Right cardiac atrium (tissue), 5 donors: ENCODE measurements at regions not wholly inside any gene's neighbourhood (a gene's known extent, or its start where the extent isn't known, plus 50 kb on each side); places are given as distances from the start of the nearest gene placed in this dataset.

Experiments
- ATAC-seq, 2 donors: fragments of 200-7000 bp; cut with Tn5 transposase; one replicate each; pipeline versions ENCODE4 v1.8.0 to v1.9.1; 2020; ENCODE audit warnings: moderate library complexity in 2 of 2, mild to moderate bottlenecking in 1 of 2
- DNase-seq, 3 donors: peaks; one replicate each; pipeline ENCODE4 v3.0.0-alpha.2; 2020
- H3K27ac ChIP-seq: one replicate; pipeline ENCODE4 v1.5.1; 2013; ENCODE audit warnings: mild to moderate bottlenecking, low read length, control low read depth, moderate library complexity
- H3K27me3 ChIP-seq: one replicate; pipeline ENCODE4 v1.6.1; 2013; ENCODE audit not compliant: control insufficient read depth, insufficient read depth
- H3K4me1 ChIP-seq: one replicate; pipeline ENCODE4 v1.6.1; 2013; ENCODE audit warnings: low read length; ENCODE audit not compliant: control insufficient read depth, insufficient read depth
- H3K4me3 ChIP-seq: one replicate; pipeline ENCODE4 v1.5.1; 2013; ENCODE audit warnings: low read length, control low read depth
- H3K9me3 ChIP-seq: one replicate; pipeline ENCODE4 v1.6.1; 2013; ENCODE audit warnings: low read length; ENCODE audit not compliant: control insufficient read depth
- WGBS: extraction: QIAGEN DNeasy Blood & Tissue Kit; methylation state at CpG from one replicate; pipeline ENCODE4 v1.1.7; 2013; 5-methylcytosine and 5-hydroxymethylcytosine counted together
- intact Hi-C, 4 donors: fragments of 100-400 bp; cut with DNase I; formaldehyde crosslinking; loops; one replicate each; pipeline versions ENCODE4 v1.11.0 to v1.14.0; 2022 to 2023
- donor health status: healthy with polysubstance abuse.
- donor health status: DM: no; HTN: yes; CAD: no.
- donor health status: DM: no; HTN: no; CAD: no.
- donor health status: DM: no; HTN: yes; CAD: no; lungs with severe emphysema.
- donor health status: DM: yes; HTN: yes; CAD: no.

DNA sequence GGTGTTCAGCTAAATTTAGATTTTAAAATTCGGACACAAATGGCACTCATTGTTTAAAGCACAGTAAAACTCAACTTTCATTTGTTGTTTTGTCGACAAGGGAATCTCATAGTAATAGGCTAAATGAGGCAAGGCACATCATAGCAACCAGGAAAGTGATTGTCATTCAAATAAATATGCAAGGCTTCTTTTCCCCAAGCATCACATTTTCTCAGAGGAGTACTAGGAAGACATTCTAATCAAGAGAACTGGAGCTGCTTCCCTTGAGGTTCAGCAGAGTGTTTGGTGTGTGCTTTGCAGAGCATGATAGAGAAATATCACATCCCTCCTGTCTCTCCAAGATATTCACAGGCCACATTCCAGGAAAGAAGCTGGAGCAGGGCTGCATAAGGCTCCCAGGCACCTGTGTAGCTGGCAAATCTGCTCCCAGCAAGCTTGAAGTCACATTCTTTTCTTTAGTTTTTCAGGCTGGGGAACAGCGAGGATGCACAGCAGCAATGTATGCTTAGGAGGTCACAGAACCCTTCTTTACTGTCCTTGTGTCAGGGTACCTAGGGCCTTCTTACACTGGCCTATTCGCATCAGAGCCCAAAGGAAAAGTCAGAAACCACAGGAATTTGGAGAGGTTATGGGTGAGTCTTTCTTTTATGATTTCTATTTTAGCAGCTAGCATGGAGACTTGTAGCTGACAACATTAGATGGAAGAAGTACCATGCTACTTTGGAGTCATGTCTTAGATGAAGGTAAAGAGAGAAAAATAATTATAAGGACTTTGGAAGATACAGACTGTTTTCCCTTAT, 95.9 kb upstream of the HDAC9 start:
- intact Hi-C loops: no loop called here

DNA sequence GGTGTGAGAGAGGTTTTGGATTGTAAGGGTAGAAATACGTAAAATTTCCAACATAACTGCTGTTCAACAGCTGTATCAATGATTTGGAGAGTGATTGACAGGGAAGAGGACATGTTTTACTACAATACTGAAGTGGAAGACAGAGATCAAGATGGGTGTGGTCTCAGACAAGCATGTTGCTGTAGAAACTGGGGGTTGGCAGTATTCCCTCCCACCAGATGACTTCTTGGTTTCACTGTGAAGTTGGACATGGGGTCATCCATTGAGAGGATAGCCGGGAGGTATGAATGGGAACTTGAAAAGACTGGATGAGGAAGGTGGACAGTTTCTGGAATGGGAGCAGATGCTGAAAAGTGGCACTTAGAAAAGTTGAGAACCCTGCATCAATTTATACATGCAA, 95.3 kb upstream of the HDAC9 start:
- H3K4me3 ChIP-seq: no peak overlapping the region
- no peak for ATAC-seq
- H3K27ac ChIP-seq: no peak overlapping the region
- no peaks in the 10 kb centered on the region for H3K27me3 ChIP-seq
- intact Hi-C loops: no loop called here
- H3K9me3 ChIP-seq: no peaks in the 10 kb centered on the region
- WGBS: 96% methylated on average over 2 of the region's 2 CpGs
- H3K4me1 ChIP-seq: no peaks in the 10 kb centered on the region
- no peak for DNase-seq

More for the DNA sequence above, 95.9 kb upstream of the HDAC9 start:
- Histone ChIP-seq H3K4me3 (no peak overlapping the region), H3K27ac (no peak overlapping the region), H3K27me3 (no peaks in the 10 kb centered on the region), H3K4me1 (no peaks in the 10 kb centered on the region), H3K9me3 (no peaks in the 10 kb centered on the region)
- WGBS: 88% methylated on average over 4 of the region's 4 CpGs
- ATAC-seq (no peak), DNase-seq (no peak)

DNA sequence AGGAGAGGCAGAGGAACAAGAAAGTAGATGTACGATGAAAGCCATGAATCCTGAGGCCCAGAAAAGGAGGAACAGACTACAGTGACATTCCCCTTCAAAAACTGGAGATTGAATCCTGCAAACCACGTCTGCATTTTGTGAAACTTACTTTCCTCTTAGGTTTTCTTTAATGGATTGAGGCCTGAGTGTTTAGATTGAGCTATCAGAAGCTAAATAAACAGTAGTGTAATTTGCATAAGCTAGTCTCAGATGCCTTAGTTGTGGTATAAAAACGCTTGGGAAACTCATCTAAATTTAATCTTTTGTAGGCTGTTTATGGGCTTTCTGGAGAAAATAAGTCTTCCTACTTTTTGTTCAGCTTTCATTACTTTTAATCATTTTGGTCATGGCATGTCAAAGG, 94.8 kb upstream of the HDAC9 start:
- intact Hi-C loops: no loop called here
- Histone ChIP-seq H3K4me3 (no peak overlapping the region), H3K27ac (no peak overlapping the region), H3K9me3 (no peaks in the 10 kb centered on the region), H3K27me3 (no peaks in the 10 kb centered on the region), H3K4me1 (no peaks in the 10 kb centered on the region)
- 76% methylated on average over 3 of the region's 3 CpGs for WGBS
- ATAC-seq (no peak), DNase-seq (no peak)

DNA sequence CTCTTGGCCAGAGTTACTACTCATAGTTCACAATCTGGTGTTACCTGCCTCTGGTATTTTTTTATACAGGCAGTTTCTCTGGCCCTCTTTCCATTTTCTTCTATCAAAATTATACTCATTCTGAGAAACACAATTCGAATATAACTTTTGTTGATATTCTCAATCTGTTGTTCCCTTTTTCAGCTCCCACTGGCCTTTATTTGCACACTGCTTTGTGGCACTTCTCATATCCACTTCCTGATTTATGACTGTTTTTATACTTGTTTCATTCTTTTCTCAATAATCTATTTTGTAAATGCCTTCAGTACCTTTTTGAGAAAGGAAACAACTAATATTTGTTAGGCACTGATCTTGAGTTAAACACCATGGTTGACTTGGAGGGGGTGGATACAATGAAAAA, 93.8 kb upstream of the HDAC9 start:
- Histone ChIP-seq H3K4me3 (no peak overlapping the region), H3K27ac (no peak overlapping the region), H3K4me1 (no peaks in the 10 kb centered on the region), H3K9me3 (no peaks in the 10 kb centered on the region), H3K27me3 (no peaks in the 10 kb centered on the region)
- 75% methylated on average over 1 of the region's 1 CpG for WGBS
- intact Hi-C loops: no loop called here
- DNase-seq (no peak), ATAC-seq (no peak)

DNA sequence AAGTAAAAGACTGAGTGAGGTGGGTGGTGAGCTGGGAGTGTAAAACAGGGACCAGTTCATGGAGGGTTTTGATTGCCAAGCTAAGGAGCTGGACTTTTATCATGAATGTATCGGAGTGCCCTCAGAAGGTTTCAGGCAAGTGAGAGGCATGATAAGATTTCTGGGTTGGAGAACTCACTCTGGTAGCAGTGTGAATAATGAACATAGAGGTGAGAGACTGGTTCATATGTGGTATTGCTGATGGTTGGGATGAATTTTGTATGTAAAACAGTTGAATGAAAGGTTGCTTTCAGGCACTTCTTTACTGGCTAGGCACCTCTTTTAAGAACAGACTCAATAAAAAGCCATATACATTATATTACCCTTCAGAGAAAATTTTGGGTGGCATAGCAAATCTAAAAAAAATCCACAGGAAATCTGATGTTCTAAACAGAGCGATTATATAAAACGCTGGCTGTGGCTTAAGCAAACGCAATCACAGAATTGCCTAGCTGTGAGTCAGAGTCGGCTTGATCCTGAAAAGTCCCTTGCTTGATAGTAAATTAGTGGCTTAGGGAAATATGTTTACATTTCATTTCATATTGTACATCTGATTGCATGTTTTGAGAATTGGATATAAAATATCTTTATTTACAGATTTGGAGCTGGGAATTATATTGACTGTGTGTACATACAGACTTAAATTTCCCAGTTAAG, 92.9 kb upstream of the HDAC9 start:
- Histone ChIP-seq H3K27me3 (no peaks in the 10 kb centered on the region), H3K4me3 (no peak overlapping the region), H3K9me3 (no peaks in the 10 kb centered on the region), H3K4me1 (no peaks in the 10 kb centered on the region), H3K27ac (no peak overlapping the region)
- ATAC-seq: no peak
- 78% methylated on average over 5 of the region's 5 CpGs for WGBS
- intact Hi-C loops: no loop called here
- no peak for DNase-seq

DNA sequence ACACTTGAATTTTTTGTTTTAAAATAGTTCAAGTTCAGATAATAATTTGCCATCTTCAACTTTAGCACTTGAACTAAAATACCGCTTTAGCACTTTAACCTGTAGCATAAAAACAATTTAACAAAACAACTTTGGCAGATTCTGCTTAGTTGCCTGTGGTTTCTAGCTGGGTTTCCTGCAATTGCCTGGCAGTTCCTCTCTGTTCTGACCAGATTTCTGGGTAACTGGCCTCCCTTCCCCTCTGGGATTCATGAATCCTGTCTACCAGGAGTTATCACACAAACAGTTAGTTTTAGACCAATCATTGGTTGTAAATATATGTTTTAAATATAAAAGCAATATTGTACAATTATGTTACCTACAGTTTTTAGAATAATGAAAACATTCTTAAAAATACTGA, 89.8 kb upstream of the HDAC9 start:
- WGBS: 69% methylated on average over 1 of the region's 1 CpG
- intact Hi-C loops: no loop called here
- no peak overlapping the region for H3K27ac ChIP-seq

DNA sequence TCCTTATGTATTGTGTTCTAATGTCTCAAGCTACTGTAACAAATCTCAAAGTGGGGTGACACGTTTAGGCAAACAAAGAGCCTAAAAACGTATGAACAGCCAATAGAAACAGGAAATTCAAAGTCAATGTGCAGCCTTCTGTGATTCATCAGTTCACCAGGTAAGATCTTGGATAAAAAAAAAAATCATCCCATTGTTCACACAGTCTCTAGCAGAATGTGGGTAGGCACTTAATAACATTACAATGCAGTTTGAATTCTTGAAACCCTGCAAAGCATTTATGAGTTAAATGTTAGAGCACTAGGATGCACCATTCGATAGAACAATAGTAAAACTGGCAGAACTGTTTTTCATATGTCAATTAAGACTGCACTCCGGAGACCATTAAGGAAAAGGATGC, 88.2 kb upstream of the HDAC9 start:
- H3K27me3 ChIP-seq: no peaks in the 10 kb centered on the region
- 57% methylated on average over 4 of the region's 4 CpGs for WGBS

More for the DNA sequence above, 89.8 kb upstream of the HDAC9 start:
- ATAC-seq (no peak), DNase-seq (no peak)
- Histone ChIP-seq H3K4me1 (no peaks in the 10 kb centered on the region), H3K27me3 (no peaks in the 10 kb centered on the region), H3K9me3 (no peaks in the 10 kb centered on the region), H3K4me3 (no peak overlapping the region)

DNA sequence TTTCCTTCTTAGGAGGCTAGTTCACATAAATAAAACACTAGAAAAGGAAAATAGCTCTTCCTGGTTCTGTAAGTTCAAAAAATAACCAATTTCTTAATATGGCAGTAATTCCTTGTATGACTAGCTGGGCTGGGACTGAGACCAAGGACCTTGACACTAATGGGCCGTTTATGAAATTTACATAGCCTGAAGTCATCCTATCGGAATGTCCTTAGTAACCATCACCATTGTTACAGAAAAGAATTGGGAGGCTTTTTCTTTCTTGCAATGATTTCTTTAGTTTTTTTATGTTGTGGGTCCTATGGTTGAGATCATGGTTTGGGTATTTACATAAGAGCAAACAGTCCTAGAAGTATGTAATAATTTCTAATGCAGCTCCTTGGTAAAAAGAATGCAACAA, 87.1 kb upstream of the HDAC9 start:
- H3K27me3 ChIP-seq: no peaks in the 10 kb centered on the region
- DNase-seq: no peak
- ATAC-seq: no peak
- intact Hi-C loops: no loop called here
- H3K27ac ChIP-seq: no peak overlapping the region
- H3K4me3 ChIP-seq: no peak overlapping the region
- 57% methylated on average over 2 of the region's 2 CpGs for WGBS
- no peaks in the 10 kb centered on the region for H3K4me1 ChIP-seq
- H3K9me3 ChIP-seq: no peaks in the 10 kb centered on the region

More for the DNA sequence above, 88.2 kb upstream of the HDAC9 start:
- Histone ChIP-seq H3K4me3 (no peak overlapping the region), H3K4me1 (no peaks in the 10 kb centered on the region), H3K9me3 (no peaks in the 10 kb centered on the region), H3K27ac (no peak overlapping the region)
- DNase-seq: no peak
- intact Hi-C loops: no loop called here
- ATAC-seq: no peak

DNA sequence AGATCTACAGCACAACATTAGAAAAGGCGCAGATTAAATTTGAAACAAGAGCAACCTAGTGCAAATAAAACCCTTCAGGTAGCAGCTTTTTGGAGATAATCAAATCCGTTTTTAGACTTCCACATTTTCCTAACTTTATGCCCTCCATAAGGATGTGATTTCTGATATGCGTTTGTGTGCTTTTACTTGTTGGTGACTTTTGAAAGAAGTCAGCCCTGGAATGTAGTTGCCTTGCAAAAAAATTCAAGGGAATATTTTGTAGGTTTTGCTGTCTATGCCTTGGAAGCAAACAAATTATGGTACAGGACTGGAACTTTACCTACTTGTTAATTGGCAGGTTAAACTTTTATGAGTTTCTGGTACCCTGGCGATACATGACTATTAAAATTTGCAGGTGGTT, 86.7 kb upstream of the HDAC9 start:
- Histone ChIP-seq H3K27me3 (no peaks in the 10 kb centered on the region), H3K4me1 (no peaks in the 10 kb centered on the region), H3K4me3 (no peak overlapping the region), H3K9me3 (no peaks in the 10 kb centered on the region), H3K27ac (no peak overlapping the region)
- DNase-seq (no peak), ATAC-seq (no peak)
- WGBS: 88% methylated on average over 4 of the region's 4 CpGs
- intact Hi-C loops: no loop called here

DNA sequence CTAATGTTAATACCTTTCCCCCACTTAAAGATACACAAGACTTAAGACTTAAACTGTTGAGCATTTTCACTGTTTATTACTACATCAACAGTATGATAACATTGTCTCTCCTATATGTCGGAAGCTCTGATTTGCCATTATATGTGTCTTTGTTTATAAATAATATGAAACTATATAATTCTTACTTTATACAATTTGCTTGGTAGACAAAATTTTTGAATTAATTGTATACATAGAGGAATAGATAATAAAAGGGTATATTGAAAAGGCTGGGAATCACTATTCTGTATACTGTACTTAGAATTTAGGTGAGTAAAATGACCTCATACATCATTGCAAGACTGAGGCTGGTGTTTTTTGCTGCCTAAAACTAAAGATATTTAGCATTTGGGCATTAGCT, 82.1 kb upstream of the HDAC9 start:
- H3K4me1 ChIP-seq: no peaks in the 10 kb centered on the region
- H3K9me3 ChIP-seq: no peaks in the 10 kb centered on the region
- no peak for ATAC-seq
- no peak overlapping the region for H3K27ac ChIP-seq
- DNase-seq: no peak
- H3K4me3 ChIP-seq: no peak overlapping the region
- no peaks in the 10 kb centered on the region for H3K27me3 ChIP-seq
- intact Hi-C loops: no loop called here
- 98% methylated on average over 1 of the region's 1 CpG for WGBS

DNA sequence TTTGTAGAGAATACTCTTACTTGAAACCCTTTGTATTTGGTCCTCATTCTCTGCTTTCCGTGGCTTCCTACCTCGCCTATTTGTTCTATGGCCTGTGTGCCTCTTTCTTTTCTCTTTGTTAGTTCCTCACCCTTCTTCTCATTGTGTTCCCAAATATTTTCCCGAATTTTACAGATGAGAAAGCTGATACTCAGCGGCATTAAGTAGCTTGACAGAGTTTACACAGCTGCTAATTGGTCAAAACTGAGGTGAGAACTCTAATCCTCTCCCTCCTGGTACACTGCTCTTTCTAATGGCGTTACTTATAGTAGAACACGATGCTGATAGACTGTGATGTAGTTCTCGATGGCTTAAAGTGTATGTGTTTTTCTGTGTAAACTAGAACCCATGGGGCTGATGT, 80.7 kb upstream of the HDAC9 start:
- intact Hi-C loops: no loop called here
- WGBS: 83% methylated on average over 7 of the region's 7 CpGs

More for the DNA sequence above, 80.7 kb upstream of the HDAC9 start:
- no peak for DNase-seq
- no peak for ATAC-seq
- no peaks in the 10 kb centered on the region for H3K9me3 ChIP-seq
- H3K4me1 ChIP-seq: no peaks in the 10 kb centered on the region
- no peaks in the 10 kb centered on the region for H3K27me3 ChIP-seq
- H3K27ac ChIP-seq: no peak overlapping the region
- no peak overlapping the region for H3K4me3 ChIP-seq
